Fibroblast of pulmonary artery (primary cell): ENCODE measurements at regions not wholly inside any gene's neighbourhood (a gene's known extent, or its start where the extent isn't known, plus 50 kb on each side); places are given as distances from the start of the nearest gene placed in this dataset.
"Not testable (repeated sequence)": the region's sequence is repeated elsewhere in the genome, so short reads cannot be mapped to it uniquely, and the experiment has no call there.

Source experiments
- DNase-seq: peaks from one replicate; pipeline ENCODE4 v3.0.0-alpha.2; 2010; ENCODE audit warnings: low read depth
- H3K4me3 ChIP-seq: replicated peaks from 2 replicates; pipeline ENCODE4 v1.5.1; 2011; ENCODE audit warnings: low read depth, mild to moderate bottlenecking, control low read depth, low read length, moderate library complexity

DNA sequence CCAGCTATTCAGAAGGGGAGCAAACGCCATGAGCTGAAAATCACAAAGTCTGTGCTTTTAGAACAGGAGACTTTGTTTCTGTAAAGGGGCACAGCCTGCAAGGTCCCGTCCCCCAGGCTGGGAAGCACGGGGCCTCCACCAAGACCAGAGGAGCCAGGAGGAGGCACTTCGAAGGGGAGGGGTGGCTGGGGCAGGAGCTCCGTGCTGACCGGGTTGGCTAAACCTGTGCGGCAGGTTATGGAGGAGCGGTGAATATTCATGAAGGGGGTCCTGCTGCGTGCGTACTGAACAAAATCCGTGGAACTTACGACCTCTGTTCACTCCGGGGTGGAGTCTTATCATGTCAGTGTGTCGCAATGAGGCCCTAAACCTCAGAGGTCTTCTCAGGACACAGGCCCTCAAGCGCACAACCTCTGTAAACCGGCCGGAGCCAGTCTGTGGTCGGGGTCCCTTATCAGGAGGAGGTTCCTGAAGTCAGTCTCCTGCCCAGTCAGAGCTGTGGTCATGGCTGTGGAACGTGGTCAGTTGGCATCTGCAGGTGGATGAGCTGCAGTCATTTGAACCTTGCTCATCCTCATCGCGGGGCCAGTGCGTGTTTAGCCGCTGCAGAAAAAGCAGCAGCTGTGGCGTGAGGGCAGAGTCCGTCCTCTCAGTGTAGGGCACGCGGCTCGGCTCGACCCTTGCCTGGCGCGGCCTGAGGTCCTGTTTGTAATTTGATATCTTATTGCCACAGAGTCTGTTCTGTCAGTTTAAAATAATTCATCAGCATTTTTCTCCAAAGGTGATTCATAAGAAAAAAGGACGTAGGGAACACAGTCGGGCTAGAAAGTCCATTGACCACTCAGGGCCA is 5507.7 kb upstream of the TPTE start:
- H3K4me3 ChIP-seq, DNase-seq: not testable (repeated sequence)

DNA sequence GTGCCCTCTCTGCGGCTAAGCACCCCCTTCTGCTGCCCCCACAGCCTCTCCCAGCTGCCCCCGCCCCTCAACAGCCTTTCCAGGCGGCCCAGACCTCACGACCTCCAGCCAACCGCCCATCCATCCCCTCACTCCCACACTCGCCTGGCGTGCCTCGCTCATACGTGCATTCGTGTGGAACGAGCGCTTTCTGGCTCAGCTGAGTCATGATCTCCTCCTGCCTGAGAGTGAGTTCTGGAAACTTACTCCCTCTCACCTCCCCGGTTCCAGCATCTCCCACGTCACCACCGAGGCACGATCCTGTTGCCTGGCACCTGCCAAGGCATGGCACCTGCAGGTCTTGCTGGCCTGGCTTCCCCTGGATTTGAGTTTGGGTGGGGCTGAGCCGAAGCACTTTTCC is 5506.2 kb upstream of the TPTE start:
- DNase-seq, H3K4me3 ChIP-seq: not testable (repeated sequence)

DNA sequence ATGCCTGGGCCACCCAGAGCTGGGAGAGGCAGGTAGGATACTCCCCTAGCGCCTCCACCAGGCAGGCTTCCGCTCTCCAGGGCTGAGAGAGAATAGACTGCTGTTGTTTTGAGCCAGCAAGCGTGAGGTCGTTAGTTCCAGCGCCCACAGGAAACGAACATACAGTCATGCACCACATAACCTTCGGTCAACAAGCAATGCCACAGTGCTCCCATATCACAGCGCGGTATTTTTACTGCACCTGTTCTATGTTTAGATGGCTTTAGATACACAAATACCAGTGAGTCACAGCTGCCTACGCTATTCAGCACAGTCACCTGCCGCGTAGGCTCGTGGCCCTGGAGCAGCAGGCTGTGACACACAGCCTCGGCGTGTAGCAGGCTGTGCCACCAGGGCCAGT is 5502.3 kb upstream of the TPTE start:
- H3K4me3 ChIP-seq, DNase-seq: not testable (repeated sequence)

DNA sequence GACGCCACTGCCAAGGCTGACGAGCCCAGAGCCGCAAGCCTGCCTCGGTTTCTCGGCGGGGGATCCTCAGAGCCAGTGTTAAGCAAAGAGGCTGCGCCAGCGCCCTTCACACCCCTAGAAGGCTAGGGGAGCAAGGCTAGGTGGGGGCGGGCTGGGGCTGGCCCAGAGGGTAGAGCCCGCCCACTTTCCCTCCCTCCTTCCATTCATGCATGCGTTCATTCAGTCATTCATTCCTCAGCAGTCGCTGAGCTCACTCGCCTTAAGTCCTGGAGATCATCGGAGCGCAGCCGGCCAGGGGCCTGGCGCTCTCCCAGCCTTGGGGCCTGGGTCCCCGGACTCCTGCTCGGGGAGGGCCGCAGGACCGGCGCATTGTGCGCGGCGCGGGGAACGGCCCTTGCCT is 5499.6 kb upstream of the TPTE start:
- not testable (repeated sequence) for H3K4me3 ChIP-seq, DNase-seq

DNA sequence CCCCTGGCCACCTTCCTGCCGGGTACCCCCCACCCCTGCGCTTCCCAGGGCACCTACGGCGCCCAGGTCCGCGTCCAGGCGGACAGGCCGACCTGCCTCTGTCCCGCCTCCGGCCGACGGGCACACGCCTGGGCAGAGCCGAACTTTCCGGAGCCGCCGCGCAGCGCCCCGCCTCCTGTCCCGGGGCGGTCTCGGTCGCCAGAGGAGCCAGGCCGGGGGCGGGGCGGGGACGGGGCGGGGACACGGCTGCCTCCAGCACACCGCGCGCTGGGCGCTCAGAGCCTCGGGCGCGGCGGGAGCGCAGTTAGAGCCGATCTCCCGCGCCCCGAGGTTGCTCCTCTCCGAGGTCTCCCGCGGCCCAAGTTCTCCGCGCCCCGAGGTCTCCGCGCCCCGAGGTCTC is 5499.1 kb upstream of the TPTE start:
- not testable (repeated sequence) for DNase-seq, H3K4me3 ChIP-seq

DNA sequence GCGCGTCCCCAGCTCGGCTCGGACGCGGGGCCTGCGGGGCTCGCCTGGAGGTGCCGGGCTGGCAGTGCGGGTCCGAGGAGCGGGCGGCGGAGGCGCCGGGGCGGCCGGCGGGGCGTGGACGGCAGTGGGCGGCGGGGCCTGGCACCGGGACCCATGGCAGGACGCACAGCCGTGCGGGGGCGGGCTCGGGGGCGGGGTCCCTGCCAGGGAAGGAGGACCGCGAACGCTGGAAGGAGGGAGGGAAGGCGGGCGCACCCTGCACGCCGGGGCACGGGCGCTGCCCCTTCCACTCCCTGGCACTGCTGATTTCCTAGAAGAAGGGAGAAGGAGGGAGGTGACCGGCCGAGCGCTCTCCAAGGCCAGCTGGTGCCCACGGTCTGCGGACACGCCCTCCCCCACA is 5498.6 kb upstream of the TPTE start:
- DNase-seq, H3K4me3 ChIP-seq: not testable (repeated sequence)

DNA sequence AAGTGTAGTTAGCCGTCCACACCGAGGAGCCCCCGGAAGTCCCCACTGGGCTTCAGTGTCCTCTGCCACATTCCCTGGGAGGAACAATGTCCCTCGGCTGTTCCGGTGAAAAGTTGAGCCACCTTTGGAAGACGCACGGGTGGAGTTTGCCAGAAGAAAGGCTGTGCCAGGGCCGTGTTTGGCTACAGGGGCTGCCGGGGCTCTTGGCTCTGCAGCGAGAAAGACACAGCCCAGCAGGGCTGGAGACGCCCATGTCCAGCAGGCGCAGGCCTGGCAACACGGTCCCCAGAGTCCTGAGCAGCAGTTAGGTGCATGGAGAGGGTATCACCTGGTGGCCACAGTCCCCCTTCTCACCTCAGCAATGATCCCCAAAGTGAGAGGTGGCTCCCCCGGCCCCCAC is 5486.2 kb upstream of the TPTE start:
- not testable (repeated sequence) for DNase-seq, H3K4me3 ChIP-seq

DNA sequence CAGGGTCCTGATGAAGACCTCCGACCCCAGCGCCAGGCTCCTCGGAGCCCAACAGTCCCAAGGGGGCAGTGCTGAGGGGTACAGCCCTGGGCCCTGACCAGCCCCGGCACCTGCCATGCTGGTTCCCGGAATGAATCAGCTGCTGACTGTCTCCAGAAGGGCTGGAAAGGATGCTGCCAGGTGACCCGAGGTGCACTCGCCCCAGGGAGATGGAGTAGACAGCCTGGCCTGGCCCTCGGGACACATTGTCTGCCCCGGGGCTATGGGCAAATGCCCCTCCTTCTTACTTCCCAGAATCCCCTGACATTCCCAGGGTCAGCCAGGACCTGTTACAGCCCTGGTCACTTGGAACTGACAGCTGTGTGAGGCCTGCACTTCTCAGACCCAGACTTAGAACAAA is 5485.8 kb upstream of the TPTE start:
- not testable (repeated sequence) for DNase-seq, H3K4me3 ChIP-seq

DNA sequence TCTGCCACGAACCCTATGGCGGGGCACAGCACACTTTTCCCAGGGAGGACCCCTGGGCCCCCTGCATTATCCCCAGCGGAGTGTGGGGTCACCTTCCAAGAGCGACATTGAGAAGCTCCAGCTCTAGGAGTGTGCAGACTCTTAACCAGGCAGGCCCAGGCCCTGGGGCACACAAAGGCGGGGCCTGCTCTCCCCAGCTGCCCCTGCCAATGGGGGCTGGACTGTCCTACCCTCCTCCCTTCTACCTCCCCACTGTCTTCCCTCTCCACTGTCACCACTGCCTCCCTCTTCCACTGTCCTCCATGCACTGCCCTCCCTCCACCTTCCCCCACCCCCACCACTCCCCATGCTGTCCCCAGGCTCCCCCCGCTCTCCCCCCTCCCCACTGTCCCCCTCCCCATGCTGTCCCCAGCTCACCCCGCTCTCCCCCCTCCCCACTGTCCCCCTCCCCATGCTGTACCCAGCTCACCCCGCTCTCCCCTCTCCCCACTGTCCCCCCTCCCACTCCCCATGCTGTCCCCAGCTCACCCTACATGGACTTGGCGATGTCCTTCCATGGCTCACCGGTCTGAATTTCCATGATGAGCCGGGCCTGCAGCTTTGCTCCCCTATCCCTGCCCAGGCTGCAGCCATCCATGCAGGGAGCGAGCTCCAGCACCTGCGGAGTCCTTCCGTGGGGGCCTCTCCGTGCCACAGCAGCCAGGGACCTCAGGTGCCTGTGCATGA is 5483.6 kb upstream of the TPTE start:
- DNase-seq, H3K4me3 ChIP-seq: not testable (repeated sequence)

DNA sequence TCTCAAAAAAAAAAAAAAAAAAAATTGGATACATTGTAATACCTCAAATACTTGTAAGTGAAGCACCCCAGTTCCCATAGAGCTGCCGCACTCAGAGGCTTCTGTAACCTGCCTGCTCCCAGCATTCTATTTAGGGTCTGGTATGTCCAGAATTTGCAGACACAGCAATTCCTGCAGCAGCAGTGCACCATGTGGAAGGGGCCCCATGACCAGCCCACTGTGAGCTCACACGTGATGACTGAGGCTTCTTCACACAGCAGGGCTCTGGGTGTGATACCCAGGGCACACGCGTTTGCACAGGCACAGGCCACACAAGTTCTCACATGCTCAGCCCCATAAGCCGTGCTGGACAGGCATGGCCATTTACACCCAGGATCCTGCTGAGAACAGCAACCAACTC is 5481.5 kb upstream of the TPTE start:
- not testable (repeated sequence) for DNase-seq, H3K4me3 ChIP-seq

DNA sequence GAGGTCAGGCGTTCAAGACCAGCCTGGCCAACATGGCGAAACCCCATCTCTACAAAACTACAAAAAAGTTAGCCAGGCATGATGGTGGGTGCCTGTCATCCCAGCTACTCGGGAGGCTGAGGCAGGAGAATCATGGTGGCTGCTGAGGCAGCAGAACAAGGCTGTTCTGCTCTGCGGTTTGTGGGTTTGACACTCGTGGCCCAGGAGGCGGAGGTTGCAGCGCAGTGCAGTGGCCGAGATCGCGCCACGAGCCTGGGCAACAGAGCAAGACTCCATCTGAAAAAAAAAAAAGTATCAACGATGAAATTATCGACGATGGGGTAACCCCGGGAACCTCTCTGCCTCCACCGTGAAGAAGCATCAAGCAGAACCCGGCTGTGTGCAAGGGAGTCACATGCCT is 5478.8 kb upstream of the TPTE start:
- DNase-seq, H3K4me3 ChIP-seq: not testable (repeated sequence)

DNA sequence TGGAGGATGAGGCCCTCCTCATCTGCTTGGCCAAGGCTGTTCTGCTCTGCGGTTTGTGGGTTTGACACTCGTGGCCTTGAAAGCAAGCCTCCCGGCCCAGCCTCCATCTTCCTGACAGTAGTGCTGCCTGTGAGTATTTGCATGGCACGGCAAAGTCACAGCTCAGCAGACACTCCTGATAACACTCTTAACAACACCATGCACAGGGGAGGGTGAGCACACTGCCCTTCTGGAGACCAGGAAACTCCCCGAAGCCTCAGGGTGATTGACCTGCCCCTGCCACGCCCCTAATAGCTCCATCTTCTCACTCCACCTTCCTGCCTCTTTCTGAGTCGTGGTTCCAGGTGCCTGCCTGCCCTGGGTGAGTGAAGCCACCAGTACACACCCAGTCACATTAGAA is 5476.6 kb upstream of the TPTE start:
- not testable (repeated sequence) for DNase-seq, H3K4me3 ChIP-seq

DNA sequence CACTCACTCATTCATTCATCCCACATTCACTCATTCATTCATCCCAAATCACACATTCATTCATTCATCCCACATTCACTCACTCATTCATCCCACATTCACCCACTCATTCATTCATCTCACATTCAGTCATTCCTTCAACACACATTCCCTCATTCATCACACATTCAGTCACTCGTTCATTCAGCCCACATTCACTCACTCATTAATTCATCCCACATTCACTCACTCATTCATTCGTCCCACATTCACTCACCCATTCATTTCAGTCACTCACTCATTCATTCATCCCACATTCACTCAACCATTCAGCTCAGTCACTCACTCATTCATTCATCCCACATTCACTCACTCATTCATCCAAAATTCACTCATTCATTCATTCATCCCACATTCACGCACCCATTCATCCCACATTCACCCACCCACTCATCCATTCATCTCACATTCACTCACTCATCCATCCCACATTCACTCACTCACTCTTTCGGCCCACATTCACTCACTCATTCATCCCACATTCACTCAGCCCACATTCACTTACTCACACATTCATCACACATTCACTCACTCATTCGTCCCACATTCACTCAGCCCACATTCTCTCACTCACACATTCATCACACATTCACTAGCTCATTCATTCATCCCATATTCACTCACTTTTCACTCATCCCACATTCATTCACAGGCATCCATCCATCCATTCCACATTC is 5469.9 kb upstream of the TPTE start:
- not testable (repeated sequence) for DNase-seq, H3K4me3 ChIP-seq

DNA sequence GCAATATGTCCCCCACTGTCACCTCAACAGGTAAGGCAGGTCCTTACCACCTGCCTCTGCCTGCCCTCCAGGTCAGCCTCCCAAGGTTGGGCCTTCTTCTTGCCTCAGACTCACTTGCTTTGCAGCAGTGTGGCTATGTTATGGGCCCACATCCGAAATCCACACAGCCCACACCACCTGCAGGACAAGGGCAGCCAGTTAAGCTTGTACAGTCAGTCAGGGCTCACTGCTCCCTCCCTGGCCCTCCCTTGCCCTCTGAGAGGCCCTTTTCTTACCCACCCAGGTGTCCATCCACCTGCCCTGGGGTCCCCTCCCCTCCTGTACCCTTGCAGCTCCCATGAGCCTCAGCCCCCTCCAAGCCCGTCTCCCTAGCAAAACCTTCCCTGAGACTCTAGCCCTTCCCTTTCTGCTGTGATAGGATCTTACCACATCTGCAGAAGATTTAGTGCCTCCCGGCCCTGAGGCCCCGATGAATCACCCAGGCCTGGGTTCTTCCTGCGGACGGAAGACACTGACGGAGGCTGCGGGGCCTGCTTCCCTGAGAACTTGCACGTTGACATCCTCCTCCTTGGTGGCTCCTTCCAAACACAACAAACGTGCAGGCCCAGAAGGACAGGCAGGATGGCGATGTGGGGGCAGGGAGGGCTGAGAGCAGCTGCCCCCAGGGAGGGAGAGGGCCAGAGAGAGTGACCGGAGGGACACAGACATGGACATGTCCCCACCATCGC is 5466.2 kb upstream of the TPTE start:
- H3K4me3 ChIP-seq, DNase-seq: not testable (repeated sequence)

DNA sequence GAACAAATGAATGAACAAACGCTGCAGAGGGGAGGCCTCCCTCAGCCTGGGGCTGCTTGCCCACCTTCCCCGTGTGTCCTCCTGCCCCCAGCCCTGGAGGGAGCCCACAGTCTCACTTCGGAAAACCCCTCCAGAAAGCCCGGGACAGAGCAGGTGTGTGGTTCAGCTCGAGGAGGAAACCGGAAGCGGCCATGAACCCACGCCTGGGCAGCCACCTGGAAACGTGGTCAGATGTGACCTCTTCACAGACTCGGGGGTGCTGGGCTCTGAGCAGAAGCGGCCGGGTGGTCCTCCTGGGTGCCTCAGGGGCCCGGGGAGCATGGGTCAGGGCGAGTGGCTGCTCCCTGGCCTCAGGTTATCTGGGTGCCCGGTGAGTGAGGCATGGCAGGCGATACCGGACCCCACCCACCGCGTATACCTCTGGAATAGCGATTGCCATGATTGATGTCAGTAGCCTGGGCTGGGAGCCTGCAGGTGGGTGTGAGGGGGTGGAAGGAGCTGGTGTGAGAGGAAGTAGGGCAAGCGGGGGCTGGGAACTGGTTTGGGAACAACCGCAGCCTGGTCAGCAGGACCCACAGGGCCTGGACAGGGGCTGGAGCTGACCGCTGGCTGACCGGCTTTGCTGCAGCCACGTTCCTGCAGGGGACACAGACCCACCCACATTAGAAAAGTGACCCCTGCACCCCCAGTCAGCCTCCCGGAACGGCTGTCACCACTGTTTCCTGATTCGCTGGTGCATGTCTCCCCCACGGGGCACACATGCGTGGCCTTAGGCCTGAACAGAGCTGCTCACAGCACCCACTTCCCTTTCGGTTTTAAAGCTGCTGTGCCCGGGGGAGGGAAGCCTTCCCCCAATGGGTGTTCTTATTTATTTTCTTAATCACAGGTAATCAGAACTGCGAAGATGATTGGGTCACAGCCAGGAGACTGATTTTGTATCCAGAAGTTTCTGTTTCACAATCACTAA is 5465.1 kb upstream of the TPTE start:
- DNase-seq, H3K4me3 ChIP-seq: not testable (repeated sequence)

DNA sequence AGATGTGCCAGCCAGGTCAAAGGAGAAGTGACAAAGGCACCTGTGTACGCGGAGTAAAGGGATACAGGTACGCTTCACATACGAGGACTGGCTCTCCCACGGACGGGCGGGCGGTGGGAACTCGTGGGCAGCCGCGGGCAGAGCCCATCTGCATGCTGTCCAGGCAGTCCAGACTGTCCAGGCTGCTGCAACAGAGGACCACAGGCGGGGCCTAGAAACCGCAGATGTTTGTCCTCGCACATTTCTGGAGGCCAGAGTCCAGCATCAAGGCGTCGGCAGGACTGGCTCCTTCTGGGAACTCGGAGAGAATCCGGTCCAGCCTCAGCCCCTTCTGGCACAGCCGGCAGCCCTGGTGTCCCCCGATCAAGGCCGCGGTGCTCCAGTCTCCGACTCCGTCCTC is 5464.3 kb upstream of the TPTE start:
- not testable (repeated sequence) for DNase-seq, H3K4me3 ChIP-seq

DNA sequence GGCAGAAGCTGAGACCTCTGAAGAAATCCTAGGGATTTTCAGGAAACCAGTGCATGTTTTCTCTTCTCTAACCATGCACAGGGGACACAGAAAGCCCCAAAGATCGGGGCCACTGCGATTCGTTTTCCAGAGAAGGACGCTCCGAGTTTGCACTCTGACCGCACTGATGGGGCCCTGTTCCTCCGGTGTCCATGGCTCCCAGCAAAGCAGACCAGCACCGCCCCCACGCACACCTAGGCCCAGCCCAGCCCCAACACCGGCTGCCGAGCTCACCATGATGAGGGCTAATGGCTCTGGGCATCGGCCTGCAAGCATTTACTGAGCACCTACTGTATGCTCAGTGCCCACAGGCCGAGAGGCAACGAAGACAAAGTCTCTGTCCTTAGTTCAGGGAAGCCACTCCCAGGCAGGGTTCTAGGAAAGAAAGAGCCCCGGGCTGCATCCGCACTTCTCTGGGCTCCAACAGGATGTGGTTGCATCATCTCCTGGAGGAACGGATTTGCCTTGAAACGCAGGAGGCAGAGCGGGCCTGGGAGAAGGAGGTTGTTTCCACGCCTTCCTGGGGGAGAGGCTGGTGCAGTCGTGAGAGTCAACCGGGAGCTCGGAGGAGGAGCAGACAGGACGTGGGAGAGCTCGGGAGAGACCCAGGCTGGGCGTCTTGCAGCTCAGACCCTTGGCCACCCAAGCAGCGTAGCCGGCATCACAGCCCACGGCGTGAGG is 5460.9 kb upstream of the TPTE start:
- not testable (repeated sequence) for DNase-seq

More for the DNA sequence above, 5460.9 kb upstream of the TPTE start:
- H3K4me3 ChIP-seq = not testable (repeated sequence)
